DOHH2 (cell line): ENCODE measurements at regions not wholly inside any gene's neighbourhood (a gene's known extent, or its start where the extent isn't known, plus 50 kb on each side); places are given as distances from the start of the nearest gene placed in this dataset.

Source experiments
- EZH2phosphoT487 ChIP-seq: fragments of 200-600 bp; sonication (generic); IDR thresholded peaks from 2 replicates; pipeline ENCODE4 v1.6.1; 2017; ENCODE audit warnings: borderline replicate concordance, mild to moderate bottlenecking, antibody characterized with exemption, low read length, moderate library complexity, mixed read lengths
- TF ChIP-seq, protein P1 (sequence below): fragments of 200-600 bp; sonication (generic); IDR thresholded peaks from one replicate; pipeline ENCODE4 v1.5.1; 2014; ENCODE audit warnings: antibody characterized with exemption, mild to moderate bottlenecking, low read depth, low read length; ENCODE audit not compliant: poor library complexity, severe bottlenecking

GRCh38 chr21:22842875-22843274, 1844.7 kb downstream of the NCAM2 start:
- no peak for TF ChIP-seq EZH2phosphoT487
- TF ChIP-seq, protein P1, sequence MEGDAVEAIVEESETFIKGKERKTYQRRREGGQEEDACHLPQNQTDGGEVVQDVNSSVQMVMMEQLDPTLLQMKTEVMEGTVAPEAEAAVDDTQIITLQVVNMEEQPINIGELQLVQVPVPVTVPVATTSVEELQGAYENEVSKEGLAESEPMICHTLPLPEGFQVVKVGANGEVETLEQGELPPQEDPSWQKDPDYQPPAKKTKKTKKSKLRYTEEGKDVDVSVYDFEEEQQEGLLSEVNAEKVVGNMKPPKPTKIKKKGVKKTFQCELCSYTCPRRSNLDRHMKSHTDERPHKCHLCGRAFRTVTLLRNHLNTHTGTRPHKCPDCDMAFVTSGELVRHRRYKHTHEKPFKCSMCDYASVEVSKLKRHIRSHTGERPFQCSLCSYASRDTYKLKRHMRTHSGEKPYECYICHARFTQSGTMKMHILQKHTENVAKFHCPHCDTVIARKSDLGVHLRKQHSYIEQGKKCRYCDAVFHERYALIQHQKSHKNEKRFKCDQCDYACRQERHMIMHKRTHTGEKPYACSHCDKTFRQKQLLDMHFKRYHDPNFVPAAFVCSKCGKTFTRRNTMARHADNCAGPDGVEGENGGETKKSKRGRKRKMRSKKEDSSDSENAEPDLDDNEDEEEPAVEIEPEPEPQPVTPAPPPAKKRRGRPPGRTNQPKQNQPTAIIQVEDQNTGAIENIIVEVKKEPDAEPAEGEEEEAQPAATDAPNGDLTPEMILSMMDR: no peak
